ENCODE measurements at regions not wholly inside any gene's neighbourhood (a gene's known extent, or its start where the extent isn't known, plus 50 kb on each side); places are given as distances from the start of the nearest gene placed in this dataset.

DNA sequence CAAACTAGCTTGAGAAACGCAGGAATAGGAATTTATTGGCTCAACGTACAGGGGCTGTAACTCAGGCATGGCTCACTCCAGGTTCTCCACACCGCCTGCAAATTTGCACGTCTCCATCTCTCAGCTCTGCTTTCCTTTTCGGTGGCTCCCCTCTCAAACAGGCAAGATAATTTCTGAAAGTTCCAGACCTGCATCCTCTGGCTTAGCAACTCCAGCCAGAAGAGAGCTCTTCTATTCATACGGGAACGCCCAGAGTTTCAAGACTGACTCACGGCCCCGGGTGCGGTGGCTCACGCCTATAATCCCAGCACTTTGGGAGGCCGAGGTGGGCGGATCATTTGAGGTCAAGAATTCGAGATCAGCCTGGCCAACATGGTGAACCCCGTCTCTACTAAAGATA, 139.7 kb upstream of the BNIP2 start:
- TF ChIP-seq, protein P1, sequence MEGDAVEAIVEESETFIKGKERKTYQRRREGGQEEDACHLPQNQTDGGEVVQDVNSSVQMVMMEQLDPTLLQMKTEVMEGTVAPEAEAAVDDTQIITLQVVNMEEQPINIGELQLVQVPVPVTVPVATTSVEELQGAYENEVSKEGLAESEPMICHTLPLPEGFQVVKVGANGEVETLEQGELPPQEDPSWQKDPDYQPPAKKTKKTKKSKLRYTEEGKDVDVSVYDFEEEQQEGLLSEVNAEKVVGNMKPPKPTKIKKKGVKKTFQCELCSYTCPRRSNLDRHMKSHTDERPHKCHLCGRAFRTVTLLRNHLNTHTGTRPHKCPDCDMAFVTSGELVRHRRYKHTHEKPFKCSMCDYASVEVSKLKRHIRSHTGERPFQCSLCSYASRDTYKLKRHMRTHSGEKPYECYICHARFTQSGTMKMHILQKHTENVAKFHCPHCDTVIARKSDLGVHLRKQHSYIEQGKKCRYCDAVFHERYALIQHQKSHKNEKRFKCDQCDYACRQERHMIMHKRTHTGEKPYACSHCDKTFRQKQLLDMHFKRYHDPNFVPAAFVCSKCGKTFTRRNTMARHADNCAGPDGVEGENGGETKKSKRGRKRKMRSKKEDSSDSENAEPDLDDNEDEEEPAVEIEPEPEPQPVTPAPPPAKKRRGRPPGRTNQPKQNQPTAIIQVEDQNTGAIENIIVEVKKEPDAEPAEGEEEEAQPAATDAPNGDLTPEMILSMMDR (IDR thresholded peaks at IDR 0.05; ENCODE audit: insufficient read depth, low read depth, low read length, missing control alignments) = no peak
- H3K4me3 ChIP-seq (ENCODE audit: low read depth, low read length) = no peak overlapping the region
- no peak for DNase-seq (ENCODE audit: low read depth)

DNA sequence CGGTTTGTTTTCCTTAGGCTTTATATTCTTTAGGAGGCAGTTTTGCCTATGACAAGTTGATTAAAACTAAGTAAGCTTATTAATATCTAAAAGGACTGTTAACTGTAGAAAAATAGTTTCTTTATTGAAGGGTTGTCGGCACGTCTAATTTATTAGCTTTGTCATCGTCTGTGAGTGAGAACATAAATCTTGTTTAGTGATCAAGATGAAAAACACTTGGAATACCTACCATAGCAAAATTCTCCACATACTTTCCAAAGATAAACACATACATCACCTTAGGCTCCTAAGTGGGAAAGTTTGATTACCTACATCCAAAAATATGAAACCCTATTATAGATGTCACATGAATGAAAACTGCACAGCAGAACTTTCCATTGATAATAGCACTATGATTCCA, 139.1 kb upstream of the BNIP2 start:
- H3K4me3 ChIP-seq (ENCODE audit: low read depth, low read length) = no peak overlapping the region
- no peak for DNase-seq (ENCODE audit: low read depth)
- TF ChIP-seq, protein P1 (IDR thresholded peaks at IDR 0.05; ENCODE audit: insufficient read depth, low read depth, low read length, missing control alignments) = no peak

DNA sequence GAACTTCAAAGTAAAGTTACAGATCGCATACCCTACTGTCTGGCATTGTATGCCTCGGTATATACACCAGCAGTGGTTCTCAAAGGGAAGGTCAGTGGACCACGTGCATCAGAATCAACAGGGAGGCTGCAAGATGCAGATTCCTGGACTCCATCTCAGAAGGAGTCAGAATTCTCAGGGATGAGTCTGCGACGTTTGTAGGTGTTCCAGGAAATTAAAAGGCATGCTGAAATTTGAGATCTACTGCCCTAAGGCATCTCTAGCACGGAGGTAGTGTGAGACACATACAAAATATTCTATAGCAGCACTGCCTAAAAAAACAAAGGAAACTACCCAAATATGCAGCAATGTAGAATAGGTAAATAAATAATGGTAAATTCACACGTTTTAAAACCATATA, 136.8 kb upstream of the BNIP2 start:
- no peak for DNase-seq (ENCODE audit: low read depth)
- TF ChIP-seq, protein P1 (IDR thresholded peaks at IDR 0.05; ENCODE audit: insufficient read depth, low read depth, low read length, missing control alignments) = no peak
- H3K4me3 ChIP-seq (ENCODE audit: low read depth, low read length) = no peak overlapping the region

DNA sequence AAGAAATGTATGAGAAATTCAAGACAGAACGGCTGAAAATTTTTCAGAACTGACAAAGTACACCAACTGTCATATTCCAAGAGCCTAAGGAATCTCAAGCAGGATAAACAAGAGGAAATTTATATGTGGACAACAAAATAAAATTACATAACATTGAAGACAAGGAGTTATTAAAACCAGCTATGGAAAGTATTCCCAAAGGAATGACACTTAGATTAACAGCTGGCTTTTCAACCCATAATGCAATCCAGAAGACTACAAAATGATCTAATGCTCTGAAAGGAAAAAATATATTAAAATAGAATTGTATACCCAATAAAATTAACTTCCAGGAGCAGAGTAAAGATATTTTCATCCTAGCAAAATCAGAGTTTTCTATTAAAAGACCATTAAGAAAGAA, 132.2 kb upstream of the BNIP2 start:
- TF ChIP-seq, protein P1 (IDR thresholded peaks at IDR 0.05; ENCODE audit: insufficient read depth, low read depth, low read length, missing control alignments) = no peak
- no peak overlapping the region for H3K4me3 ChIP-seq (ENCODE audit: low read depth, low read length)
- DNase-seq (ENCODE audit: low read depth) = no peak

DNA sequence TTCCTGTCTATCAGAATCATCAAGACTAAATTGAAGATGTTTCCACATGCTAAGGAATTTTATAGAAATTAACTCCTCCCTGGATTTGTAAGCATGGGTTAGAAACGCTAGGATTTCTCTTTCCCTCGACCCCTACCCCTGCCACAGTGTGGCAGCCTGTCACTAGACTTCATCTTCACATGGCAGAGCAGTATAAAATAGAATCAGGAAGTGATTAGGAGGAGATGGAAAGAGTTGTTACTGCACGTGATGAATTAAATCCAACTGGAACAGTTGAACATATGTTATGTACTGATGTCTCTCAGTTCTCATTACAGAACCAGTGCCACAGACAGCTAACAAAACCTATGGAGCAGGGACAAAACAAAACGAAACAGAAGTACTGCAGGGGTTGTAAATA, 130.0 kb upstream of the BNIP2 start:
- TF ChIP-seq, protein P1 (IDR thresholded peaks at IDR 0.05; ENCODE audit: insufficient read depth, low read depth, low read length, missing control alignments) = no peak
- H3K4me3 ChIP-seq (ENCODE audit: low read depth, low read length) = no peak overlapping the region
- no peak for DNase-seq (ENCODE audit: low read depth)

DNA sequence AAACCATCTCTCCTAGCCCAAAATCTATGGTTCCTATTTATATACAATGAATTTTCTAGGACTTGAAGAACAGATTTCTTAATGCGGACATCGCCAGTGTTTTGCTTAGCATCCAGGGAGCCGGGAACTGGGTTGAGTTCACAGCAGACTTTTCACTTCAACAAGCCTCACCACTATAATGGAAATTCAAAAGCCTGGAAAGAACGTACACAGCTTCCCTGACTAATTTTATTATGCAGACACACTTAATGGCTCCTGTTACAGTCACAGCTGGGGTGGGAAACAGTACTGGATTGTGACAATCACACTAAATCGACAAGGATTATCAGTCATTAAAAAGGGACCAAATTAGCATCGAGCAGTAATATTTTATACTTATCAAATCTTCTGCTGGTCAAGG, 129.2 kb upstream of the BNIP2 start:
- no peak overlapping the region for H3K4me3 ChIP-seq (ENCODE audit: low read depth, low read length)
- TF ChIP-seq, protein P1 (IDR thresholded peaks at IDR 0.05; ENCODE audit: insufficient read depth, low read depth, low read length, missing control alignments) = no peak
- DNase-seq (ENCODE audit: low read depth) = no peak

DNA sequence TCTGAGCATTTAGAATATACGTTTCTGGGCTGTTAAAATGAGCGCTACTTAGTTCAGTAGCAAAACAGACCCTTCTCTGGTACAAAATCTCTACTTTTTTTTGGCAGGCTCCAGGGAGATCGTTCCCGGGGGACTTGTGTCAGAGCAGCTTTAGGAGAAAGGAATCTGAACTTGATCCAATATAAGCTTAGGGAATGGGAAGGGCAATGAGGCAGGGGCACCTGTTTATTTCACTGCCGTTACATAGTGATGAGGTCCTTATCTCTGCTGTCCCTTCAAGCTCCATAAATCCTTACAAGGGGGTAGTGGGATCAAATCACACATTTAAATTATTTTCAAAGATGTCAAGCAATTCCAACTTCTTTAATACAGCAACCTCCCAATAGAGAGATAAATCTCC, 128.7 kb upstream of the BNIP2 start:
- H3K4me3 ChIP-seq (ENCODE audit: low read depth, low read length) = no peak overlapping the region
- TF ChIP-seq, protein P1 (IDR thresholded peaks at IDR 0.05; ENCODE audit: insufficient read depth, low read depth, low read length, missing control alignments) = no peak
- no peak for DNase-seq (ENCODE audit: low read depth)

Data from GM12865 (cell line).